GM12878 (cell line): ENCODE measurements at regions not wholly inside any gene's neighbourhood (a gene's known extent, or its start where the extent isn't known, plus 50 kb on each side); places are given as distances from the start of the nearest gene placed in this dataset.

Experiments
- ATAC-seq: fragments of 200-7000 bp; cut with Tn5 transposase; 3 replicates; pipeline ENCODE4 v1.9.1; 2020; ENCODE audit warnings: mild to moderate bottlenecking, moderate library complexity
- BruUV-seq: library from RNA; stranded (reverse); fragments of 400-500 nt; replicated peaks from 2 replicates; lab custom pipeline; 2021; lab: Mats Ljungman, UMichigan
- CTCF ChIA-PET: fragments of 300-600 bp; sonication (Branson Sonifier 250); formaldehyde crosslinking; extraction: SDS; loops from one replicate; lab custom pipeline; 2021; ENCODE audit warnings: inconsistent platforms; lab: Yijun Ruan, JAX
- POLR2A ChIA-PET: fragments of 350-600 bp; formaldehyde crosslinking; extraction: SDS; loops from one replicate; lab custom pipeline; 2021; ENCODE audit warnings: inconsistent platforms; lab: Charles Lee
- RAD21 ChIA-PET: fragments of 300-600 bp; sonication (Branson Sonifier 250); formaldehyde crosslinking; loops from one replicate; lab custom pipeline; 2023; ENCODE audit warnings: antibody characterized with exemption; ENCODE audit not compliant: unreplicated experiment; lab: Charles Lee
- SMC1A ChIA-PET: fragments of 300-600 bp; sonication (Branson Sonifier 250); formaldehyde crosslinking; loops from one replicate; lab custom pipeline; 2023; ENCODE audit not compliant: unreplicated experiment, uncharacterized antibody; lab: Charles Lee
- DNase-seq: peaks from one replicate; pipeline ENCODE4 v3.0.0-alpha.2; 2011; ENCODE audit warnings: low read depth, low spot score
- FAIRE-seq: peaks from 3 replicates; lab custom pipeline; 2011; peaks lifted over from hg19 to GRCh38; lab: Jason Lieb, UNC
- H2AFZ ChIP-seq: 2 replicates; pipeline ENCODE4 v1.6.0; 2011; ENCODE audit warnings: low read depth, low read length, control low read depth; ENCODE audit not compliant: control insufficient read depth
- H3K27ac ChIP-seq: 2 replicates; pipeline ENCODE4 v1.5.1; 2011; ENCODE audit warnings: control low read depth; ENCODE audit not compliant: control insufficient read depth, insufficient read depth
- H3K27me3 ChIP-seq, 2 experiments: replicated peaks in 1 of 2; 2 replicates each; pipeline versions ENCODE4 v1.6.0 to v1.6.1; 2011; ENCODE audit warnings: low read length in 1 of 2; ENCODE audit not compliant: control insufficient read depth in 2 of 2, insufficient read depth in 2 of 2
- H3K36me3 ChIP-seq, 2 experiments: 2 replicates each; pipeline ENCODE4 v1.5.1; 2011; ENCODE audit warnings: low read length in 1 of 2; ENCODE audit not compliant: control insufficient read depth in 2 of 2, insufficient read depth in 2 of 2
- H3K4me1 ChIP-seq: 2 replicates; pipeline ENCODE4 v1.6.1; 2011; ENCODE audit warnings: mild to moderate bottlenecking, low read length, moderate library complexity, mixed read lengths; ENCODE audit not compliant: control insufficient read depth, insufficient read depth
- H3K4me2 ChIP-seq: 2 replicates; pipeline ENCODE4 v1.6.0; 2011; ENCODE audit warnings: control low read depth; ENCODE audit not compliant: control insufficient read depth, insufficient read depth
- H3K4me3 ChIP-seq: fragments of 200-600 bp; sonication (generic); 2 replicates; pipeline ENCODE4 v1.5.1; 2016
- H3K79me2 ChIP-seq: 2 replicates; pipeline ENCODE4 v1.6.0; 2011; ENCODE audit warnings: low read length; ENCODE audit not compliant: control insufficient read depth, insufficient read depth
- H3K9ac ChIP-seq: 2 replicates; pipeline ENCODE4 v1.8.0; 2011; ENCODE audit warnings: low read length, control low read depth, mixed read lengths; ENCODE audit not compliant: control insufficient read depth, insufficient read depth
- H3K9me3 ChIP-seq: replicated peaks from 3 replicates; pipeline ENCODE4 v1.5.1; 2011; ENCODE audit warnings: mild to moderate bottlenecking, low read length; ENCODE audit not compliant: control insufficient read depth, insufficient read depth
- H4K20me1 ChIP-seq: 2 replicates; pipeline ENCODE4 v1.6.0; 2011; ENCODE audit not compliant: control insufficient read depth, insufficient read depth
- CHD2 ChIP-seq: IDR thresholded peaks from 2 replicates; pipeline ENCODE4 v1.6.1; 2011; ENCODE audit warnings: low read depth, low read length, improper control_type of control experiment, borderline replicate concordance
- GABPA ChIP-seq: IDR thresholded peaks from 2 replicates; pipeline ENCODE4 v1.6.1; 2014; ENCODE audit warnings: antibody characterized with exemption, low read depth, mild to moderate bottlenecking, inconsistent platforms
- HCFC1 ChIP-seq: fragments of 150-350 bp; IDR thresholded peaks from 2 replicates; pipeline ENCODE4 v1.6.1; 2014; ENCODE audit warnings: low read length
- NR2C2 ChIP-seq: IDR thresholded peaks from 2 replicates; pipeline ENCODE4 v1.6.1; 2011; ENCODE audit warnings: borderline replicate concordance, low read depth; ENCODE audit not compliant: control insufficient read depth, insufficient read length
- RAD21 ChIP-seq: IDR thresholded peaks from 2 replicates; pipeline ENCODE4 v1.6.1; 2011; ENCODE audit warnings: mild to moderate bottlenecking, low read depth, low read length, moderate library complexity; ENCODE audit not compliant: insufficient read depth
- SREBF1 ChIP-seq: IDR thresholded peaks from 2 replicates; pipeline ENCODE4 v1.6.1; 2012; ENCODE audit warnings: mild to moderate bottlenecking, low read length
- TCF12 ChIP-seq: IDR thresholded peaks from 2 replicates; pipeline ENCODE4 v1.6.1; 2011; ENCODE audit warnings: low read depth, mild to moderate bottlenecking, low read length
- WGBS: methylation state at CpG from one replicate; pipeline ENCODE4 v1.1.6; 2016; ENCODE audit warnings: low lambda C conversion rate; ENCODE audit not compliant: insufficient replicate concordance, insufficient coverage; ENCODE audit errors: missing lambda C conversion rate; 5-methylcytosine and 5-hydroxymethylcytosine counted together
- in situ Hi-C: fragments of 300-500 bp; cut with MboI; formaldehyde crosslinking; loops from 9 replicates; pipeline ENCODE4 v1.14.3; 2018; ENCODE audit warnings: mixed read lengths
- intact Hi-C: fragments of 100-400 bp; cut with micrococcal nuclease; formaldehyde crosslinking; loops from one replicate; pipeline ENCODE4 v1.14.2; 2022; ENCODE audit not compliant: unreplicated experiment
- TF ChIP-seq, protein P1 (sequence below): IDR thresholded peaks from 2 replicates; pipeline ENCODE4 v1.6.1; 2012; ENCODE audit warnings: low read length, inconsistent platforms
- TF ChIP-seq, protein P2 (sequence below): IDR thresholded peaks from 2 replicates; pipeline ENCODE4 v1.6.1; 2012; ENCODE audit warnings: improper control_type of control experiment, low read depth, low read length; ENCODE audit not compliant: insufficient replicate concordance

DNA sequence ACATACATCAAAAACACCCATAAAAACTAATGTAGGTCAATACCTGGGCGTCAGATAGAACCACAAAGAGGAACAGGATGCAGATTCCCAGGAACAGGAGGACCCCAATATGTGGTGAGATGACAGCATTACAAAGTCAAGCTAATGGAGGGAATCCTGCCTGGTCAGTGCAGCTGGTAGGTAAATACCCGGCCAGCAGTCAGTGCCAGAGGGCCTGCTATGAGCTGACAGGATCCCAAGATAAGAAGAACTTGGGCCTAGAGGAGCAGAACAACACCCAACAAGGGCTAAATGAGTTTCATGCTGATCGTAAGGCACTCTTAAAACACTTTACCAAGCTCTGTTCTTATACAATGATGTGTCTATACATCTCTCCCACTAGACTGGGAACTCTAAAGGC, 61.2 kb upstream of the KCNMB2 start:
- SMC1A ChIA-PET: interaction anchor here (0.6 to 2.9 kb wide), 6 partner anchors 9 to 247 kb away, joined by 3 to 9 read pairs (median 4); no protein-coding TSS in a partner anchor
- intact Hi-C loops: no loop called here

DNA sequence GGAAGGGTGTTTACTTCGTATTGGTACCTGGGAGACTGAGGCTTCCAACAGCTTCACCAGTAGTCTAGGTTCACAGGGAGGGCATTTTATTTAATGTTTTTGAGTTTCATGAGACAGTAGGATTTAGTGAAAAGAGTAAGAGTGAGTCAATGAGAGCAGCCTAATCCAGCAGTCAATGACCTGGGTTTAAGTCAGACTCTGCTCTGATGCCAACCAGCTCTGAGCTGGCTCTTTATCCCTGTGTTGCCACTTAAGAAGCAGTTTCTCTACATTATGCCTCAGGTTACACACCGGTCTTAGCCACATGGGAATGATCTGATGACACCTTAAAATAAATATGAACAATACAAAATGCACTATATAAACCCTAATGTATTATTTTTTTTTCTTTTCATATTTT, 59.4 kb upstream of the KCNMB2 start:
- FAIRE-seq (no peak), DNase-seq (no peak), ATAC-seq (no peak)
- ChIA-PET POLR2A (no interaction called here), RAD21 (no interaction called here), CTCF (interaction anchor here (1.2 to 1.5 kb wide), 2 partner anchors 25 to 38 kb away, joined by 3 to 6 read pairs; no protein-coding TSS in a partner anchor), SMC1A (interaction anchor here (0.6 to 2.9 kb wide), 5 partner anchors 12 to 237 kb away, joined by 3 to 13 read pairs (median 5); no protein-coding TSS in a partner anchor)
- BruUV-seq: no TSS peak
- Histone ChIP-seq H3K4me1 (peaks cover 25% of the 10 kb centered on the region), H3K4me3 (no peak overlapping the region), H4K20me1 (no peaks in the 10 kb centered on the region), H3K36me3 (no peaks in the 10 kb centered on the region), H2AFZ (no peak overlapping the region), H3K27ac (no peak overlapping the region), H3K9me3 (no peaks in the 10 kb centered on the region), H3K9ac (no peak overlapping the region), H3K4me2 (no peak overlapping the region), H3K79me2 (no peaks in the 10 kb centered on the region), H3K27me3 (no peaks in the 10 kb centered on the region)
- intact Hi-C loops (no loop called here), in situ Hi-C loops (no loop called here)
- WGBS: 43% methylated on average over 2 of the region's 2 CpGs
- TF ChIP-seq NR2C2: no peak
- TF ChIP-seq HCFC1: no peak
- no peak for TF ChIP-seq SREBF1
- TF ChIP-seq, protein P1, sequence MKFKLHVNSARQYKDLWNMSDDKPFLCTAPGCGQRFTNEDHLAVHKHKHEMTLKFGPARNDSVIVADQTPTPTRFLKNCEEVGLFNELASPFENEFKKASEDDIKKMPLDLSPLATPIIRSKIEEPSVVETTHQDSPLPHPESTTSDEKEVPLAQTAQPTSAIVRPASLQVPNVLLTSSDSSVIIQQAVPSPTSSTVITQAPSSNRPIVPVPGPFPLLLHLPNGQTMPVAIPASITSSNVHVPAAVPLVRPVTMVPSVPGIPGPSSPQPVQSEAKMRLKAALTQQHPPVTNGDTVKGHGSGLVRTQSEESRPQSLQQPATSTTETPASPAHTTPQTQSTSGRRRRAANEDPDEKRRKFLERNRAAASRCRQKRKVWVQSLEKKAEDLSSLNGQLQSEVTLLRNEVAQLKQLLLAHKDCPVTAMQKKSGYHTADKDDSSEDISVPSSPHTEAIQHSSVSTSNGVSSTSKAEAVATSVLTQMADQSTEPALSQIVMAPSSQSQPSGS: no peak
- no peak for TF ChIP-seq GABPA
- TF ChIP-seq, protein P2, sequence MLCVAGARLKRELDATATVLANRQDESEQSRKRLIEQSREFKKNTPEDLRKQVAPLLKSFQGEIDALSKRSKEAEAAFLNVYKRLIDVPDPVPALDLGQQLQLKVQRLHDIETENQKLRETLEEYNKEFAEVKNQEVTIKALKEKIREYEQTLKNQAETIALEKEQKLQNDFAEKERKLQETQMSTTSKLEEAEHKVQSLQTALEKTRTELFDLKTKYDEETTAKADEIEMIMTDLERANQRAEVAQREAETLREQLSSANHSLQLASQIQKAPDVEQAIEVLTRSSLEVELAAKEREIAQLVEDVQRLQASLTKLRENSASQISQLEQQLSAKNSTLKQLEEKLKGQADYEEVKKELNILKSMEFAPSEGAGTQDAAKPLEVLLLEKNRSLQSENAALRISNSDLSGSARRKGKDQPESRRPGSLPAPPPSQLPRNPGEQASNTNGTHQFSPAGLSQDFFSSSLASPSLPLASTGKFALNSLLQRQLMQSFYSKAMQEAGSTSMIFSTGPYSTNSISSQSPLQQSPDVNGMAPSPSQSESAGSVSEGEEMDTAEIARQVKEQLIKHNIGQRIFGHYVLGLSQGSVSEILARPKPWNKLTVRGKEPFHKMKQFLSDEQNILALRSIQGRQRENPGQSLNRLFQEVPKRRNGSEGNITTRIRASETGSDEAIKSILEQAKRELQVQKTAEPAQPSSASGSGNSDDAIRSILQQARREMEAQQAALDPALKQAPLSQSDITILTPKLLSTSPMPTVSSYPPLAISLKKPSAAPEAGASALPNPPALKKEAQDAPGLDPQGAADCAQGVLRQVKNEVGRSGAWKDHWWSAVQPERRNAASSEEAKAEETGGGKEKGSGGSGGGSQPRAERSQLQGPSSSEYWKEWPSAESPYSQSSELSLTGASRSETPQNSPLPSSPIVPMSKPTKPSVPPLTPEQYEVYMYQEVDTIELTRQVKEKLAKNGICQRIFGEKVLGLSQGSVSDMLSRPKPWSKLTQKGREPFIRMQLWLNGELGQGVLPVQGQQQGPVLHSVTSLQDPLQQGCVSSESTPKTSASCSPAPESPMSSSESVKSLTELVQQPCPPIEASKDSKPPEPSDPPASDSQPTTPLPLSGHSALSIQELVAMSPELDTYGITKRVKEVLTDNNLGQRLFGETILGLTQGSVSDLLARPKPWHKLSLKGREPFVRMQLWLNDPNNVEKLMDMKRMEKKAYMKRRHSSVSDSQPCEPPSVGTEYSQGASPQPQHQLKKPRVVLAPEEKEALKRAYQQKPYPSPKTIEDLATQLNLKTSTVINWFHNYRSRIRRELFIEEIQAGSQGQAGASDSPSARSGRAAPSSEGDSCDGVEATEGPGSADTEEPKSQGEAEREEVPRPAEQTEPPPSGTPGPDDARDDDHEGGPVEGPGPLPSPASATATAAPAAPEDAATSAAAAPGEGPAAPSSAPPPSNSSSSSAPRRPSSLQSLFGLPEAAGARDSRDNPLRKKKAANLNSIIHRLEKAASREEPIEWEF: no peak

More for the DNA sequence above, 61.2 kb upstream of the KCNMB2 start:
- FAIRE-seq (no peak), DNase-seq (no peak), ATAC-seq (no peak)
- Histone ChIP-seq H3K9me3 (no peaks in the 10 kb centered on the region), H3K79me2 (no peaks in the 10 kb centered on the region), H3K4me1 (peaks cover 8% of the 10 kb centered on the region), H3K27ac (no peak overlapping the region), H3K27me3 (no peaks in the 10 kb centered on the region), H3K4me3 (no peak overlapping the region), H3K9ac (no peak overlapping the region), H4K20me1 (no peaks in the 10 kb centered on the region), H3K4me2 (no peak overlapping the region), H2AFZ (no peak overlapping the region; the same call in 1 of the 2 replicates), H3K36me3 (no peaks in the 10 kb centered on the region)
- in situ Hi-C loops: no loop called here
- RAD21 ChIA-PET: interaction anchor here (1.0 to 1.6 kb wide), 2 partner anchors 11 to 20 kb away, joined by 3 to 4 read pairs; no protein-coding TSS in a partner anchor
- no TSS peak for BruUV-seq
- CTCF ChIA-PET: interaction anchor here (0.6 to 1.3 kb wide), 7 partner anchors 9 to 635 kb away, joined by 3 to 4 read pairs (median 3); no protein-coding TSS in a partner anchor
- POLR2A ChIA-PET: no interaction called here
- 26% methylated on average over 3 of the region's 3 CpGs for WGBS
- no peak for TF ChIP-seq CHD2
- no peak for TF ChIP-seq TCF12
- peak; percentile 29 for TF ChIP-seq RAD21
